GM12878 (cell line): ENCODE measurements at regions not wholly inside any gene's neighbourhood (a gene's known extent, or its start where the extent isn't known, plus 50 kb on each side); places are given as distances from the start of the nearest gene placed in this dataset.

ENCODE experiments used
- ATAC-seq: fragments of 200-7000 bp; cut with Tn5 transposase; 3 replicates; pipeline ENCODE4 v1.9.1; 2020; ENCODE audit warnings: mild to moderate bottlenecking, moderate library complexity
- BruUV-seq: library from RNA; stranded (reverse); fragments of 400-500 nt; replicated peaks from 2 replicates; lab custom pipeline; 2021; lab: Mats Ljungman, UMichigan
- CTCF ChIA-PET: fragments of 300-600 bp; sonication (Branson Sonifier 250); formaldehyde crosslinking; extraction: SDS; loops from one replicate; lab custom pipeline; 2021; ENCODE audit warnings: inconsistent platforms; lab: Yijun Ruan, JAX
- POLR2A ChIA-PET: fragments of 350-600 bp; formaldehyde crosslinking; extraction: SDS; loops from one replicate; lab custom pipeline; 2021; ENCODE audit warnings: inconsistent platforms; lab: Charles Lee
- RAD21 ChIA-PET: fragments of 300-600 bp; sonication (Branson Sonifier 250); formaldehyde crosslinking; loops from one replicate; lab custom pipeline; 2023; ENCODE audit warnings: antibody characterized with exemption; ENCODE audit not compliant: unreplicated experiment; lab: Charles Lee
- SMC1A ChIA-PET: fragments of 300-600 bp; sonication (Branson Sonifier 250); formaldehyde crosslinking; loops from one replicate; lab custom pipeline; 2023; ENCODE audit not compliant: unreplicated experiment, uncharacterized antibody; lab: Charles Lee
- DNase-seq: peaks from one replicate; pipeline ENCODE4 v3.0.0-alpha.2; 2011; ENCODE audit warnings: low read depth, low spot score
- FAIRE-seq: peaks from 3 replicates; lab custom pipeline; 2011; peaks lifted over from hg19 to GRCh38; lab: Jason Lieb, UNC
- H2AFZ ChIP-seq: 2 replicates; pipeline ENCODE4 v1.6.0; 2011; ENCODE audit warnings: low read depth, low read length, control low read depth; ENCODE audit not compliant: control insufficient read depth
- H3K27ac ChIP-seq: 2 replicates; pipeline ENCODE4 v1.5.1; 2011; ENCODE audit warnings: control low read depth; ENCODE audit not compliant: control insufficient read depth, insufficient read depth
- H3K27me3 ChIP-seq, 2 experiments: replicated peaks in 1 of 2; 2 replicates each; pipeline versions ENCODE4 v1.6.0 to v1.6.1; 2011; ENCODE audit warnings: low read length in 1 of 2; ENCODE audit not compliant: control insufficient read depth in 2 of 2, insufficient read depth in 2 of 2
- H3K36me3 ChIP-seq, 2 experiments: 2 replicates each; pipeline ENCODE4 v1.5.1; 2011; ENCODE audit warnings: low read length in 1 of 2; ENCODE audit not compliant: control insufficient read depth in 2 of 2, insufficient read depth in 2 of 2
- H3K4me1 ChIP-seq: 2 replicates; pipeline ENCODE4 v1.6.1; 2011; ENCODE audit warnings: mild to moderate bottlenecking, low read length, moderate library complexity, mixed read lengths; ENCODE audit not compliant: control insufficient read depth, insufficient read depth
- H3K4me2 ChIP-seq: 2 replicates; pipeline ENCODE4 v1.6.0; 2011; ENCODE audit warnings: control low read depth; ENCODE audit not compliant: control insufficient read depth, insufficient read depth
- H3K4me3 ChIP-seq: fragments of 200-600 bp; sonication (generic); 2 replicates; pipeline ENCODE4 v1.5.1; 2016
- H3K79me2 ChIP-seq: 2 replicates; pipeline ENCODE4 v1.6.0; 2011; ENCODE audit warnings: low read length; ENCODE audit not compliant: control insufficient read depth, insufficient read depth
- H3K9ac ChIP-seq: 2 replicates; pipeline ENCODE4 v1.8.0; 2011; ENCODE audit warnings: low read length, control low read depth, mixed read lengths; ENCODE audit not compliant: control insufficient read depth, insufficient read depth
- H3K9me3 ChIP-seq: replicated peaks from 3 replicates; pipeline ENCODE4 v1.5.1; 2011; ENCODE audit warnings: mild to moderate bottlenecking, low read length; ENCODE audit not compliant: control insufficient read depth, insufficient read depth
- H4K20me1 ChIP-seq: 2 replicates; pipeline ENCODE4 v1.6.0; 2011; ENCODE audit not compliant: control insufficient read depth, insufficient read depth
- CBX3 ChIP-seq: fragments of 200-600 bp; sonication (generic); IDR thresholded peaks from 2 replicates; pipeline ENCODE4 v1.6.1; 2016; ENCODE audit warnings: low read depth, borderline replicate concordance
- E2F8 ChIP-seq: fragments of 450-650 bp; IDR thresholded peaks from 2 replicates; pipeline ENCODE4 v1.6.1; 2018; ENCODE audit warnings: mild to moderate bottlenecking, low read depth, moderate library complexity; ENCODE audit not compliant: partially characterized antibody
- EGR1 ChIP-seq, 2 experiments: IDR thresholded peaks; 1 replicate in 1 of 2; 2 replicates in 1 of 2; pipeline ENCODE4 v1.6.1; 2011 to 2012; ENCODE audit warnings: low read depth in 2 of 2, low read length in 2 of 2, borderline replicate concordance in 1 of 2, mild to moderate bottlenecking in 1 of 2, moderate library complexity in 1 of 2
- GATAD2B ChIP-seq: fragments of 450-650 bp; conservative IDR thresholded peaks from 2 replicates; pipeline ENCODE4 v1.6.1; 2017; ENCODE audit warnings: low read depth, mild to moderate bottlenecking, moderate library complexity
- HCFC1 ChIP-seq: fragments of 150-350 bp; IDR thresholded peaks from 2 replicates; pipeline ENCODE4 v1.6.1; 2014; ENCODE audit warnings: low read length
- SMARCA5 ChIP-seq: fragments of 450-650 bp; IDR thresholded peaks from 2 replicates; pipeline ENCODE4 v1.6.1; 2017; ENCODE audit warnings: mild to moderate bottlenecking
- SREBF2 ChIP-seq: IDR thresholded peaks from 2 replicates; pipeline ENCODE4 v1.6.1; 2012; ENCODE audit warnings: mild to moderate bottlenecking, low read length
- TBL1XR1 ChIP-seq: IDR thresholded peaks from 2 replicates; pipeline ENCODE4 v1.6.1; 2012; ENCODE audit warnings: low read depth, low read length, improper control_type of control experiment
- TCF12 ChIP-seq: IDR thresholded peaks from 2 replicates; pipeline ENCODE4 v1.6.1; 2011; ENCODE audit warnings: low read depth, mild to moderate bottlenecking, low read length
- ZNF274 ChIP-seq: IDR thresholded peaks from one replicate; pipeline ENCODE4 v1.8.0; 2011; ENCODE audit not compliant: insufficient read length, insufficient read depth
- ZNF622 ChIP-seq: fragments of 450-650 bp; IDR thresholded peaks from 2 replicates; pipeline ENCODE4 v1.6.1; 2017; ENCODE audit warnings: mild to moderate bottlenecking, inconsistent platforms
- WGBS: methylation state at CpG from one replicate; pipeline ENCODE4 v1.1.6; 2016; ENCODE audit warnings: low lambda C conversion rate; ENCODE audit not compliant: insufficient replicate concordance, insufficient coverage; ENCODE audit errors: missing lambda C conversion rate; 5-methylcytosine and 5-hydroxymethylcytosine counted together
- in situ Hi-C: fragments of 300-500 bp; cut with MboI; formaldehyde crosslinking; loops from 9 replicates; pipeline ENCODE4 v1.14.3; 2018; ENCODE audit warnings: mixed read lengths
- intact Hi-C: fragments of 100-400 bp; cut with micrococcal nuclease; formaldehyde crosslinking; loops from one replicate; pipeline ENCODE4 v1.14.2; 2022; ENCODE audit not compliant: unreplicated experiment
- TF ChIP-seq, protein P1 (sequence below): fragments of 450-650 bp; IDR thresholded peaks from 2 replicates; pipeline ENCODE4 v1.6.1; 2017; ENCODE audit warnings: mild to moderate bottlenecking, moderate library complexity
- TF ChIP-seq, protein P2 (sequence below): fragments of 150-350 bp; IDR thresholded peaks from 2 replicates; pipeline ENCODE4 v1.6.1; 2014; ENCODE audit warnings: mild to moderate bottlenecking, low read depth, low read length

GRCh38 chr10:84966708-84967441 lies 638.5 kb downstream of the CCSER2 start:
- Histone ChIP-seq H3K4me2 (no peak overlapping the region), H3K4me3 (no peak overlapping the region), H3K27me3 (no peaks in the 10 kb centered on the region), H3K4me1 (no peaks in the 10 kb centered on the region), H3K9ac (no peak overlapping the region), H3K27ac (no peak overlapping the region), H3K36me3 (no peaks in the 10 kb centered on the region), H2AFZ (no peak overlapping the region), H3K79me2 (no peaks in the 10 kb centered on the region), H4K20me1 (no peaks in the 10 kb centered on the region), H3K9me3 (no peaks in the 10 kb centered on the region)
- in situ Hi-C loops: no loop called here
- SMC1A ChIA-PET: no interaction called here
- no peak for ATAC-seq
- intact Hi-C loops: no loop called here
- 30% methylated on average over 6 of the region's 6 CpGs for WGBS
- BruUV-seq: no TSS peak
- no peak for DNase-seq
- RAD21 ChIA-PET: no interaction called here
- POLR2A ChIA-PET: no interaction called here
- FAIRE-seq: no peak
- CTCF ChIA-PET: no interaction called here
- TF ChIP-seq CBX3 (no peak), EGR1 (IDR thresholded peaks at IDR 0.05; ENCODE audit: borderline replicate concordance in 1 of 2, low read depth in 2 of 2, low read length in 2 of 2) (no peak), SMARCA5 (no peak), ZNF622 (no peak), ZNF274 (no peak), TBL1XR1 (no peak), SREBF2 (no peak), E2F8 (no peak), TCF12 (no peak), HCFC1 (no peak), GATAD2B (no peak)
- TF ChIP-seq, protein P1, sequence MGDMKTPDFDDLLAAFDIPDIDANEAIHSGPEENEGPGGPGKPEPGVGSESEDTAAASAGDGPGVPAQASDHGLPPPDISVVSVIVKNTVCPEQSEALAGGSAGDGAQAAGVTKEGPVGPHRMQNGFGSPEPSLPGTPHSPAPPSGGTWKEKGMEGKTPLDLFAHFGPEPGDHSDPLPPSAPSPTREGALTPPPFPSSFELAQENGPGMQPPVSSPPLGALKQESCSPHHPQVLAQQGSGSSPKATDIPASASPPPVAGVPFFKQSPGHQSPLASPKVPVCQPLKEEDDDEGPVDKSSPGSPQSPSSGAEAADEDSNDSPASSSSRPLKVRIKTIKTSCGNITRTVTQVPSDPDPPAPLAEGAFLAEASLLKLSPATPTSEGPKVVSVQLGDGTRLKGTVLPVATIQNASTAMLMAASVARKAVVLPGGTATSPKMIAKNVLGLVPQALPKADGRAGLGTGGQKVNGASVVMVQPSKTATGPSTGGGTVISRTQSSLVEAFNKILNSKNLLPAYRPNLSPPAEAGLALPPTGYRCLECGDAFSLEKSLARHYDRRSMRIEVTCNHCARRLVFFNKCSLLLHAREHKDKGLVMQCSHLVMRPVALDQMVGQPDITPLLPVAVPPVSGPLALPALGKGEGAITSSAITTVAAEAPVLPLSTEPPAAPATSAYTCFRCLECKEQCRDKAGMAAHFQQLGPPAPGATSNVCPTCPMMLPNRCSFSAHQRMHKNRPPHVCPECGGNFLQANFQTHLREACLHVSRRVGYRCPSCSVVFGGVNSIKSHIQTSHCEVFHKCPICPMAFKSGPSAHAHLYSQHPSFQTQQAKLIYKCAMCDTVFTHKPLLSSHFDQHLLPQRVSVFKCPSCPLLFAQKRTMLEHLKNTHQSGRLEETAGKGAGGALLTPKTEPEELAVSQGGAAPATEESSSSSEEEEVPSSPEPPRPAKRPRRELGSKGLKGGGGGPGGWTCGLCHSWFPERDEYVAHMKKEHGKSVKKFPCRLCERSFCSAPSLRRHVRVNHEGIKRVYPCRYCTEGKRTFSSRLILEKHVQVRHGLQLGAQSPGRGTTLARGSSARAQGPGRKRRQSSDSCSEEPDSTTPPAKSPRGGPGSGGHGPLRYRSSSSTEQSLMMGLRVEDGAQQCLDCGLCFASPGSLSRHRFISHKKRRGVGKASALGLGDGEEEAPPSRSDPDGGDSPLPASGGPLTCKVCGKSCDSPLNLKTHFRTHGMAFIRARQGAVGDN: no peak
- TF ChIP-seq, protein P2, sequence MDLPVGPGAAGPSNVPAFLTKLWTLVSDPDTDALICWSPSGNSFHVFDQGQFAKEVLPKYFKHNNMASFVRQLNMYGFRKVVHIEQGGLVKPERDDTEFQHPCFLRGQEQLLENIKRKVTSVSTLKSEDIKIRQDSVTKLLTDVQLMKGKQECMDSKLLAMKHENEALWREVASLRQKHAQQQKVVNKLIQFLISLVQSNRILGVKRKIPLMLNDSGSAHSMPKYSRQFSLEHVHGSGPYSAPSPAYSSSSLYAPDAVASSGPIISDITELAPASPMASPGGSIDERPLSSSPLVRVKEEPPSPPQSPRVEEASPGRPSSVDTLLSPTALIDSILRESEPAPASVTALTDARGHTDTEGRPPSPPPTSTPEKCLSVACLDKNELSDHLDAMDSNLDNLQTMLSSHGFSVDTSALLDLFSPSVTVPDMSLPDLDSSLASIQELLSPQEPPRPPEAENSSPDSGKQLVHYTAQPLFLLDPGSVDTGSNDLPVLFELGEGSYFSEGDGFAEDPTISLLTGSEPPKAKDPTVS: no peak
